ENCODE measurements at regions not wholly inside any gene's neighbourhood (a gene's known extent, or its start where the extent isn't known, plus 50 kb on each side); places are given as distances from the start of the nearest gene placed in this dataset.

GRCh38 chr13:61039302-61039701, 376.3 kb downstream of the PCDH20 start:
- TF ChIP-seq CTCF (IDR thresholded peaks at IDR 0.05) (no peak), POLR2A (IDR thresholded peaks at IDR 0.05) (no peak)
